Left hindlimb (tissue), 1 donor: ENCODE measurements at regions not wholly inside any gene's neighbourhood (a gene's known extent, or its start where the extent isn't known, plus 50 kb on each side); places are given as distances from the start of the nearest gene placed in this dataset.
A peak's percentile ranks its signal among the peaks of the same experiment; 100 is the strongest.
"Not testable (repeated sequence)": the region's sequence is repeated elsewhere in the genome, so short reads cannot be mapped to it uniquely, and the experiment has no call there.

Experiments
- DNase-seq: peaks from one replicate; pipeline ENCODE4 v3.0.0-alpha.2; 2018

DNA sequence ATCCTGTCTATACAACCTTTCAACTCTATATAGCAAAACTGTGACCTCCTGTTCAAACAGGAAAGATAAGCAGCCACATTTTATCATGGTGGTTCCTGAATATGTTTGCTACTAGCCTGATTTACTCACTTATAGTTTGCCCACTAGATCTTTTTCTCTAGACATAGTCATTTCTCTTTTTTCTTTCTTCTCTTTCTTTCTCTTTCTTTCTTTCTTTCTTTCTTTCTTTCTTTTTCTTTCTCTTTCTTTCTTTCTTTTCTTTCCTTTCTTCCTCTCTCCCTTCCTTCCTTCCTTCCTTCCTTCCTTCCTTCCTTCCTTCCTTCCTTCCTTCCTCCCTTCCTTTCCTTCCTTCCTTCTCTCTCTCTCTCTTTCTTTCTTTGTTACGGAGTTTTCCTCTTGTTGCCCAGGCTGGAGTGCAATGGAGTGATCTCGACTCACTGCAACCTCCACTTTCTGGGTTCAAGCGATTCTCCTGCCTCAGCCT lies 142.0 kb upstream of the TBL1XR1 start:
- not testable (repeated sequence) for DNase-seq

- no peak for DNase-seq
Measured at GRCh38 chr3:177340243-177340830, 143.1 kb upstream of the TBL1XR1 start.

- no peak for DNase-seq
Measured at GRCh38 chr3:177341736-177342419, 144.6 kb upstream of the TBL1XR1 start.

DNA sequence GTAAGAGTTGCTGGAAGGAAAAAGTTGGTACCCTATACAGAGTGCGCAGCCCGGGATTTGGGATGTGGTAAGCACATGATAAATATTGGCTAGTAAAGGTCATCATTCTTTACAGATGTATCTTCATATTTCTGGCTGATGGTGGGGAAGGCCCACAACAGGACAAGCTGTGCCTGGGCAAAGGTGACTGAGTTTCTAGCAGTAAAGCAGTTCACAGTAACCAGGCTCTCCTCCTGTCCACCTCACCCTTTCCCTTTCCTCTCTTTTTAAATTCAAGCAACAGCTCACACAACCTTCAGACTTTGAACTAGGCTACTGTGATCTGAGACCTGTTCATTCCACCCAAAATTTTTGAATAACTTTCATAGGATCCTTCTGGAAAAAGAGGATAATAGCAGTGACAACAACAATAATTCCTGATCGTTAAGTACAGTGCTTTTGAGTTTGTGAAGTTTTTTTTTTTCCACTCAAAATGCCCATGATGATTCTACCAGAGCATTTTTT lies 145.9 kb upstream of the TBL1XR1 start:
- DNase-seq = no peak

DNA sequence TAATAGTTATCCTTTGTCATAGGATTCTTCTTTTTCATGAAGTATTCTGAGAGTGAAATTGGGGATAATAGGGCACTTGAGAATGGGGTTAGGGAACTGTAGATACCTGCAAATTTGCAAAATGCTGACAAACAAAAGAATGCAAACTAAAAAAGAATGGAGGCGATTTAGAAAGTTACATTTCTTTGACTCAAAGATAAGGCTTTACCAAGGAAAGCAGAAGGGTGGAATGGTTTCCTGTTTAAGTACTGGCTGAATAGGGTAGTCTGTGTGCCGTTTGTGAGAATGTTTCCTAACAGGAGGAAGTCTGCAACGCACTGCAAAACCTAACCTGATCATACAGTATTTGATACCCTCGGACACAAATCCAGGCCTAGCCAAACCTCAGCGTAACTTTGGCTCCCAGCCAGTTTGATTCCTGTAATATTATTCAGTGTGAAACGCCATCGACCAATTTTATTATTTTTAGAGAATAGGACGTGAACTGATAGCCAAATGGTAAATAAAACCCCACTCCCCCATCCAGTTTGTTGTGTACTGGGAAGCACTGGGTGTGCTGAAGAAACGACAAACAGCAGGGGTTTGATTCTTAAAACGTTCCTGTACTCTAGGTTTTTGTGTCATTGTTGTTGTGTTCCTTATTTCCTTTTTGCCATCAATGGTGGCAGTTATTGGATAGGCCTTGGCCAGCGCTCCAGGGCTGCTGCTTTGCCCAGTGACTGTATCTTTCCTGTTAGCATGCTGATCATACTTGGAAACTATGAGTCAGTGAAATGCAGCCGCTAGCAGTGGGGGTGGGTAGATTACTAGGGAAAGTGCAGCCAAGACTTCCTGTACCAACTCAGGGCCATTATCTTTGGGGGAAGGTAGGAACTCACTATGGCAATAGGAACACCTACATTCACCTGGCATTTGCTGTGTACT lies 148.0 kb upstream of the TBL1XR1 start:
- peak; percentile 87 for DNase-seq

GRCh38 chr3:177345973-177346503 lies 148.8 kb upstream of the TBL1XR1 start:
- no peak for DNase-seq

DNA sequence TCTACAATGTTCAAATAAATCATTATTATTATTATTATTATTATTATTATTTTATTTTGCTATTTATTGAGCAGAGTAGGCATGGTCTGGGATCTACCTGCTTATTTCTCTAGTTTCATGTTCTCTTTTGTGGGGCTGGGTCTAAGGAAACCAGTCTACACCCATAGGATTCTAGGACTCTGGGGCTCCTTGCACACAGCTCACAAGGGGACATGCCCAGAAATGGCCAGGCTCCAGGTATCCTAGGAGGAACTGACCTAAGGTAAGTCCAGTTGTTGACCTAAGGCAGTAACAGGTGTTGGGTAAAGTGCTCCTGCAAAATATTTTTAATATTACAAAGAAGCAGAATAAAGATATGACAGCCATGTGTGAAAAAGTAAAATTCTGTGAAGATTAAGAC lies 149.6 kb upstream of the TBL1XR1 start:
- DNase-seq = no peak

DNA sequence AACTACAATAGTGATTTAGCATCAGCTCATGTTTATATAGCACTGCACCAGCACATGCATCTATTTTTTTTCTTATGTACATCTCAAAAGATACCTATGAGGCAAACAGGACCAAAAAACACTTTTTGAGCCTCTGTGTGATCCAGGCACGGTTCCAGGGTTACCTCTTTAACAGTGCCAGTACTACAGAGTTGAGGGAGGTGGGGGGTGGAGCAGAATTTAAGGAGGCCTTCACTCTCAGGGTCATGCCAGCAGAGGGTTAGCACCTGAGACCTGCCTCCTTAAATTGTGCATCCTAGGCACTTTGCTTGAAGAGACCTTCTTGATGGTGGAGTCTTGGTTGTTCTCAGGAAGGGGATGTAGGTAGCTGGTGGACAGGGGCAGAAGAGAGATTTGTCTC lies 150.3 kb upstream of the TBL1XR1 start:
- no peak for DNase-seq

GRCh38 chr3:177348974-177349373 lies 151.7 kb upstream of the TBL1XR1 start:
- no peak for DNase-seq

GRCh38 chr3:177349384-177349783 lies 152.1 kb upstream of the TBL1XR1 start:
- no peak for DNase-seq

DNA sequence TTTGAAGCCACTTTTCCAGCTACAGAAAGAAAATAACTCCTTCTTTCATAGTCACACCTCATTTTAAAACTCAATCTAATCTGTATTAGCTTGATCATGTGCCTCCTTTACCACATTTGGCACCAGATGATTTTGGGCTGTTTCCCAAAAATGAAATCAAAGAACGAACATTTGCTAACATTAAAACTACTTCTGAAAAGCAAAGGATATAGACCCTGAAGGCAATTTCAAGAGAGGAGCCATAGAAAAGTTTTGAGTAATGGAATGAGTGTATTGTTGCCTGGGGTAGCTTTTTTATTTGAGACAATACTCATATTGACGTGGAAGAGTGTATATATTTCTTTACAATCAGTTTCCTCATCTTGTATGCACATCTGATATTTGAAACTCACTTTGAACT lies 152.8 kb upstream of the TBL1XR1 start:
- no peak for DNase-seq

DNA sequence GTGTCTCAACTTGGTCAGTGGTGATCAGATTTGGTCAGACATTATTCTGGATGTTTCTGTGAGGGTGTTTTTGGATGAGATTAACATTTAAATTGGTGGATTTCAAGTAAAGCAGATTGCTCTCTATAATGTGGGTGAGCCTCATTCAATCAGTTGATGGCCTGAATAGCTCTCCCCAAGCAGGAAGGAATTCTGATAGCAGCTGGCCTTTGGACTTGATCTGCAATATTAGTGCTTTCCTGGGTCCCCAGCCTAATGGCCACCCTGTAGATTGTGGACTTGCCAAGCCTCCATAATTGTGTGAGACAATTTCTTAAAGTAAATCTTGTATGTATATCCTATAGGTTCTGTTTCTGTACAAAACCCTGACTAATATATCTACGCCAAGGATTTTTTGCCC lies 153.9 kb upstream of the TBL1XR1 start:
- DNase-seq = no peak

- no peak for DNase-seq
Measured at GRCh38 chr3:177351757-177352158, 154.5 kb upstream of the TBL1XR1 start.

DNA sequence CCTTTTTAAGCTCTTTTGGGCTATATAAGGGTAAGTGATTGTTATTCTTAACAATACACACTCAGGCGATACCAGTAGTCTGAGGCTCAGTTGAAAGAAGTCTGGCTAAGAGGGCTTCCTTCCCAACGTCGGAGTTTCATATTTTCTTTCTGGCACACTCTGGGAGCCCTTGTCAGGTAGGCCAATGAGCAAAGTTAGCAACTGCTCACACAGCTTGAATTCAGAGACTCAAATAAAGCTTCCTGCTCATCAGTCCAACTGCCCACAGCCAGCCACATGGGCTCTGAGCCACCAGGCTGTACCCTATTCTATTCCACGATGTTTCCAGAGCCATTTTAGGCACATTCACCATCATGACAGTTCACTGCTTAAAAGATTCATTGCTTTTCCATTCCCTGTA lies 155.1 kb upstream of the TBL1XR1 start:
- DNase-seq = no peak

DNA sequence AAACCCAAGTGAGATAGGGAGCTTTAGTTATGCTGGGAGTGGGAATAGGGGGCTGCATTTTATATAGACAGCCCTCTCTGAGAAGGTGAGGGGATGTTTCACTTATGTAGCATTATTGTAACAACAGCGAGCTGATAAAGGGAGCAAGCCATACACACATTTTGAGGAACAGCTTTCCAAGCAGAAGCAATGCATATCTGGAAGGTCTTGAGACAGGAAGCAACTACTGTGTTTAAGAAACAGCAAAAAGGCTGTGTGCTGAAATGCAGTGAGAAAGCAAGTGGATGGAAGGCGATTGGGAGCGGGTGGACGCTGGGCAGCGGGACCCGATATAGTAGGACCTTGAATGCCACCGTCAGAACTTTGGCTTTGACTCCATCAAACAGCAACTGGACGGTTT lies 155.9 kb upstream of the TBL1XR1 start:
- no peak for DNase-seq

DNA sequence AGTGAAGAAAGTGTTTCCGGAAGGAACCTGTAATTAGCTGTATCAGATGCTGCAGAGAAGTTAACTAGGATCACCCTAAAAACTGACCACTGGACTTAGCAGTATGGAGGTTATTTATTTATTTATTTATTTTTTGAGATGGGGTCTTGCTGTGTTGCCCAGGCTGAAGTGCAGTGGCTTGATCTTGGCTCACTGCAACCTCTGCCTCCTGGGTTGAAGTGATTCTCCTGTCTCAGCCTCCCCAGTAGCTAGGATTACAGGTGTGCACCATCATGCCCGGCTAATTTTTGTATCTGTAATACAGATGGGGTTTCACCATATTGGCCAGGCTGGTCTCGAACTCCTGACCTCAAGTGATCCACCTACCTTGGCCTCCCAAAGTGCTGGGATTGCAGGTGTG lies 156.6 kb upstream of the TBL1XR1 start:
- not testable (repeated sequence) for DNase-seq

DNA sequence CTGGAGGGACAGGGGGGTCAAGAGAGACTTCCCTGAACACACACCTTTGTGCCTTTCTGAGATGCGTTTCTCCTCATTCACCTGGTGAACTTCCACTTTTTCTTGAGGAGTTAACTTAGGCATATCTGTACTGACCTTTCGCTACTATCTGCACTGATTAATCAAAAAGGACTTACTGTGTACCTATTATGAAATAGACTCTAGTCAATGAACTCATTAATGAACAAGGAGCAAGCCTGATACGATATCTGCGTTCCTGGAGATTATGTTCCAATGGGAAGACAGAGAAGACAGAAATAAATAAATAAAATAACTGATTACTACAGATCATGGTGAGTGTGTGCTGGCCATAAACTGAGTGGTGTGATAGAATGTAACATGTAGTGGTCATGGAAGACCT lies 157.2 kb upstream of the TBL1XR1 start:
- DNase-seq = no peak

- no peak for DNase-seq
Measured at GRCh38 chr3:177356113-177356512, 158.8 kb upstream of the TBL1XR1 start.

DNA sequence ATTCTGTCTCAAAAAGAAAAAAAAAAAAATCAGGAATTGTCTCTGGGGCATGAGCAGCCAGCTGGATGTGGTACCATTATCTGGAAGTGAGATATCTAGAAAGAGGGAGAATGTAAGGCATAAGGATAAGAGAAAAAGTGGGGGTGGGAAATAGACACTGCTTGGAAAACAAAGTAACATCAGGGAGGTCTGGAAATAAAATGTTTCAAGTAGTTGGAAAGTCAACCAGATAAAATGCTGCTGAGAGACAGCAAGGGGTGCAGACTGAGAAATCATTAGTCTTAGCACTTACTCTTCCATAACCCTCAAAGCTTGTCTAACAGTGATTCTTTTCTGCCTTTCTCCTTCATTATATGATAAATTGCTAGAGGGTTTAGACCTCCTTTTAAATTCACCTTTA lies 159.7 kb upstream of the TBL1XR1 start:
- no peak for DNase-seq

DNA sequence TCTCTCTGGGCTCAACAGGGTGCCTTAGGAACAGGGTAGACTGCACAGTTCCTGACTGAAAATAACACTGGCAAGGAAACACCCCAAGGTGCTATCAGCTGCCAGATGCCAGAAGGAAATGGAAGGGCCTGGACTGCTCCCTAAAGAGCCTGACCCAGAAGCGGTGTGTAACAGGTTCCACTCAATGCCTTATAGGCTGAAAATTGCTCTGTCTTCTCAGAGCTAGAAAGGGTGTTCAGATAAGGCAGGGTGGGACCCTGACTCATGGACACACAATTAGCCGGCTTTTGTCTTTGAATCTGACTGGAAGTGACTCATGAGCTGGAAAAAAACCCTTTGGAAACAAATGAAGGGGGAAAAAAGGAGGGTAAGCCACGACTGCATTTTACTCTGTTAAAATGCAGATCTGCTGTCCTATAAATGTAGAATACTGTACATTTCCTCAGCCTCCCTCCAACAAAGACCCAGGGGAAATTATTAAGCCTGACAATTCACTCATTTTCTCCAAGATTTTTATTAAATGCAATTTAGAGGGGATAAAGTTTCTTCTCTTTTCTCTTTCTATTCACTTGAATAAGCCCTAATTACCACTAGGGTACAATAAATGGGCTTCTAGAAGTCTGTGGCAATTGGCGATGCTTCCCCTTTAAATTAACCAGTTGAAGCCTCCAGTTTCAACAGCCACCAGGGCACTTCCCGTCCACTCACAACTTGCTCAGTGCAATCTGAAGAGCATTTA lies 160.2 kb upstream of the TBL1XR1 start:
- peak; percentile 50 for DNase-seq

DNA sequence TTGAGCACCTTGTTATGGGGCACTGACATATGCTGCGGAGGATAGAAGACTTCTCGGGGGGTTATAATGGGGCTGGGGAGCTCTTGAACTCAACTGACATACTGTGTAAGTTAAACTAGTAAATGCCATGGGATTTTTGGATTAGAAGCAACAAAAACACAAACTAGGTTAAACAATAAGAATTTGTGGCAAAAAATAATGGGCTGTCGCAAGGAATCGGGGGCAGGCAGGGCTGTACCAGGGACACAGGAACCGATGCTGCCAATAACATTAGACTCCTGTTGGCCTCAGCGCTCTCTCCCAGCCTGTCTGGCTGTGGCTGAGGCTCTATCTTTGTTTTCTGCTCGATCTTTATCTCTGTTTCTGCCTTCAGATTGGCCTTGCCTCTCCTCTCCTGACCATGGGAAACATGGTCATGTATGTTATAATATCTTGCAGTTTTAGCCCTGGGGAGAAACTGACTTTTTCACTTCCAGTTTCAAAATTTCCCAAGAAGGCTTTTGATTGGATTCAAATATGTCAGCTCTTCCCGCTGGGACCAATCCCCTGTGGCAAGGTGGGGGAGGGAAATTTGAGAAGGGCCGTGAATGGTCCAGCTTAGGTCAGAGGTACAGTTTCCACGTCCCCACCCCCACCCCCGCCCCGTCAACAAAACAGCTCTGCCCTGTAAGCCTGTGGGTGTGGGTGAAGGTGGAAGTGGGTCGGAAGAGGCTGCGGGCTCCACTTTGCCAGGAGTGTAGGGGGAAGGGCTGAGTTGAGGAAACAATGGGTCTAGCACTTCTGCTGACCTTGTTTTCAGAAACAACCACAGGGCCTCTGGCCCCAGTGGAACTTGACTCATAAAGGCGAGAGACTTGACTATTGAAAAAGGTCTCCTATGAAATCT lies 161.1 kb upstream of the TBL1XR1 start:
- peak; percentile 83 for DNase-seq
